ENCODE measurements at regions not wholly inside any gene's neighbourhood (a gene's known extent, or its start where the extent isn't known, plus 50 kb on each side); places are given as distances from the start of the nearest gene placed in this dataset.

DNA sequence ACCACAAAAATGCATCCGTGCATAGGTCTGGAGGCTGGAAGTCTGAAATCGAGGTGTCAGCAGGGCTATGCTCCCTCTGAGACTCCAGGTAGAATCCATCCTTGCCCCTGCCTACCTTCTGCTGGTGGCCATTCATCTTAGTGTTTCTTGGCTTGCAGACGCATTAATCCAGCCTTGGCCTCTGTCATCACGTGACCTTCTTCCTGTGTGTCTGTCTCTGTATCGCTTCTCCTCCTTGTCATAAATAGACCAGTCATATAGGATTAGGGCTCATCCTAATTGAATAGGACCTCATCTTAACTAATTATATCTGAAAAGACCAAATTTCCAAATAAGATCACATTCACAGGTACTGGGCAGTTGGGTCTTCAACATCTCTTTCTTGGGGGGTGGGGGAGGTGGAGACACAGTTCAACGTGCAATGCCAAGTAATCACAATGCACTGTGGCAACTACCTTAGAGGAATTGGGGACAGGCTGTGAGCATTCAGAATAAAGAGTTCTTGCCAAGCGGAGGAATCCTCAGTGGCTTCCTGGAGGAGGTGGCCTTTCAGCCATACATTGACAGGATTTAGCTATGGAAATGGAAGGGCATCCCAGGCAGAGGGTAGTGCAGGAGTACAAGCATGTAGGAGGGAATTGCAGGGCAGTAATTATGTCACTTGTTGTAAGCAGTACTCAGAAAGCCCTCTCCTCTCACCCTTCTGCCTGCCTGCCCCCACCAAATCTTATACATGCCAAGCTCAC lies 96.2 kb upstream of the SYT13 start:
- H3K9me3 Mint-ChIP-seq: no peaks in the 10 kb centered on the region
- H3K79me1 ChIP-seq (ENCODE audit: insufficient read depth, low read depth, low read length, poor library complexity, severe bottlenecking): no peaks in the 10 kb centered on the region
- H3K4me1 ChIP-seq (ENCODE audit: insufficient read depth, low read length): no peaks in the 10 kb centered on the region; the same call in 1 of the 2 replicates
- H2AFZ ChIP-seq (ENCODE audit: low read length): no peak overlapping the region
- TF ChIP-seq, protein P1, sequence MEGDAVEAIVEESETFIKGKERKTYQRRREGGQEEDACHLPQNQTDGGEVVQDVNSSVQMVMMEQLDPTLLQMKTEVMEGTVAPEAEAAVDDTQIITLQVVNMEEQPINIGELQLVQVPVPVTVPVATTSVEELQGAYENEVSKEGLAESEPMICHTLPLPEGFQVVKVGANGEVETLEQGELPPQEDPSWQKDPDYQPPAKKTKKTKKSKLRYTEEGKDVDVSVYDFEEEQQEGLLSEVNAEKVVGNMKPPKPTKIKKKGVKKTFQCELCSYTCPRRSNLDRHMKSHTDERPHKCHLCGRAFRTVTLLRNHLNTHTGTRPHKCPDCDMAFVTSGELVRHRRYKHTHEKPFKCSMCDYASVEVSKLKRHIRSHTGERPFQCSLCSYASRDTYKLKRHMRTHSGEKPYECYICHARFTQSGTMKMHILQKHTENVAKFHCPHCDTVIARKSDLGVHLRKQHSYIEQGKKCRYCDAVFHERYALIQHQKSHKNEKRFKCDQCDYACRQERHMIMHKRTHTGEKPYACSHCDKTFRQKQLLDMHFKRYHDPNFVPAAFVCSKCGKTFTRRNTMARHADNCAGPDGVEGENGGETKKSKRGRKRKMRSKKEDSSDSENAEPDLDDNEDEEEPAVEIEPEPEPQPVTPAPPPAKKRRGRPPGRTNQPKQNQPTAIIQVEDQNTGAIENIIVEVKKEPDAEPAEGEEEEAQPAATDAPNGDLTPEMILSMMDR (conservative IDR thresholded peaks at IDR 0.05): no peak
- no peak overlapping the region for H4K8ac ChIP-seq (replicated peaks; ENCODE audit: insufficient read length, low read depth, low read length)
- no peak overlapping the region for H3K18ac ChIP-seq (ENCODE audit: insufficient read length, low read depth, low read length)
- no peak overlapping the region for H2BK120ac ChIP-seq (ENCODE audit: low read depth, low read length, poor library complexity, severe bottlenecking)
- no peaks in the 10 kb centered on the region; the same call in 1 of the 2 replicates for H3K27me3 ChIP-seq (ENCODE audit: insufficient read depth, low read length)
- H3K4me1 Mint-ChIP-seq: peaks cover 4 to 9% of the 10 kb centered on the region in 2 experiments; a peak in 3 of 4 replicates
- no peak overlapping the region for H2BK12ac ChIP-seq (ENCODE audit: insufficient read length, low read depth, low read length)
- H4K5ac ChIP-seq (ENCODE audit: insufficient read length, low read depth, low read length): no peak overlapping the region
- H3K9ac ChIP-seq (ENCODE audit: extremely low read depth, insufficient read length, low read length): no peak overlapping the region
- peaks cover 6% of the 10 kb centered on the region for H3K27me3 Mint-ChIP-seq (ENCODE audit: low read depth)
- H3K56ac ChIP-seq (ENCODE audit: insufficient read length, low read depth, low read length): no peak overlapping the region
- no peak overlapping the region for H3K27ac Mint-ChIP-seq
- no peak overlapping the region for H3K27ac ChIP-seq (ENCODE audit: insufficient read length, low read depth, low read length)
- no peak overlapping the region for H2AK5ac ChIP-seq (ENCODE audit: insufficient read length, low read length)
- H2BK20ac ChIP-seq (ENCODE audit: low read depth, low read length, poor library complexity, severe bottlenecking): no peak overlapping the region
- no peaks in the 10 kb centered on the region for H3K79me2 ChIP-seq (ENCODE audit: insufficient read depth, low read length)
- WGBS (ENCODE audit: extremely low coverage, insufficient read length, low lambda C conversion rate): no CpG with 5 or more reads among the region's 7 CpGs
- H3K14ac ChIP-seq (ENCODE audit: insufficient read depth, low read length): no peak overlapping the region
- H2BK15ac ChIP-seq (ENCODE audit: low read depth, low read length): no peak overlapping the region
- DNase-seq: no peak
- H4K20me1 ChIP-seq (ENCODE audit: control insufficient read depth, insufficient read depth, insufficient read length): no peaks in the 10 kb centered on the region
- H3K9me3 ChIP-seq (ENCODE audit: control insufficient read depth, low read depth, low read length): no peaks in the 10 kb centered on the region
- H3T11ph ChIP-seq (ENCODE audit: low read length): no peak overlapping the region
- H3K4me2 ChIP-seq (ENCODE audit: insufficient read depth, insufficient read length, low read length): no peak overlapping the region
- no peak overlapping the region for H3K4me3 Mint-ChIP-seq
- H3K36me3 Mint-ChIP-seq (ENCODE audit: insufficient read depth in 1 of 3, low read depth in 3 of 3): no peaks in the 10 kb centered on the region
- no peak overlapping the region for H3K23ac ChIP-seq (ENCODE audit: insufficient read length, low read depth, low read length)
- H4K91ac ChIP-seq (ENCODE audit: insufficient read length, low read depth, low read length): no peak overlapping the region
- no peaks in the 10 kb centered on the region for H3K23me2 ChIP-seq (ENCODE audit: insufficient read length, low read depth, low read length, poor library complexity, severe bottlenecking)
- H3K4ac ChIP-seq (ENCODE audit: low read depth, low read length): no peak overlapping the region
- no peak overlapping the region for H2BK5ac ChIP-seq (ENCODE audit: insufficient read length, low read length)

Measured in H9 (cell line).